ENCODE measurements at regions not wholly inside any gene's neighbourhood (a gene's known extent, or its start where the extent isn't known, plus 50 kb on each side); places are given as distances from the start of the nearest gene placed in this dataset.

GRCh38 chr2:150706561-150706960 lies 219.1 kb upstream of the RND3 start:
- DNase-seq (ENCODE audit: low read depth, low spot score): no peak
- H3K27ac Mint-ChIP-seq (ENCODE audit: unreplicated experiment): no peak overlapping the region
- no peaks in the 10 kb centered on the region for H3K36me3 Mint-ChIP-seq (ENCODE audit: low read depth)
- H3K9me3 Mint-ChIP-seq: peaks cover 3% of the 10 kb centered on the region
- peaks cover 24% of the 10 kb centered on the region for H3K4me1 Mint-ChIP-seq
- TF ChIP-seq CTCF (conservative IDR thresholded peaks at IDR 0.05): no peak
- no peaks in the 10 kb centered on the region for H3K27me3 Mint-ChIP-seq (ENCODE audit: low read depth)
- no peak overlapping the region for H3K4me3 Mint-ChIP-seq

- DNase-seq (ENCODE audit: low read depth, low spot score): no peak
- Mint-ChIP-seq H3K27ac (ENCODE audit: unreplicated experiment) (no peak overlapping the region), H3K36me3 (ENCODE audit: low read depth) (no peaks in the 10 kb centered on the region), H3K4me3 (no peak overlapping the region), H3K4me1 (peaks cover 24% of the 10 kb centered on the region), H3K9me3 (peaks cover 3% of the 10 kb centered on the region), H3K27me3 (ENCODE audit: low read depth) (no peaks in the 10 kb centered on the region)
- TF ChIP-seq CTCF (conservative IDR thresholded peaks at IDR 0.05): no peak
Observed at GRCh38 chr2:150705767-150706166, 218.3 kb upstream of the RND3 start.

- H3K4me3 Mint-ChIP-seq: no peak overlapping the region
- H3K9me3 Mint-ChIP-seq: peaks cover 3% of the 10 kb centered on the region
- peak overlapping the region; percentile 10 for H3K27ac Mint-ChIP-seq (ENCODE audit: unreplicated experiment)
- H3K36me3 Mint-ChIP-seq (ENCODE audit: low read depth): no peaks in the 10 kb centered on the region
- no peaks in the 10 kb centered on the region for H3K27me3 Mint-ChIP-seq (ENCODE audit: low read depth)
- H3K4me1 Mint-ChIP-seq: peaks cover 24% of the 10 kb centered on the region
- DNase-seq (ENCODE audit: low read depth, low spot score): no peak
- TF ChIP-seq CTCF (conservative IDR thresholded peaks at IDR 0.05): no peak
Observed at GRCh38 chr2:150705357-150705756, 217.9 kb upstream of the RND3 start.

GRCh38 chr2:150702791-150703190 lies 215.3 kb upstream of the RND3 start:
- Mint-ChIP-seq H3K4me3 (no peak overlapping the region), H3K9me3 (peaks cover 7% of the 10 kb centered on the region), H3K27me3 (ENCODE audit: low read depth) (no peaks in the 10 kb centered on the region), H3K36me3 (ENCODE audit: low read depth) (peaks cover 2% of the 10 kb centered on the region), H3K27ac (ENCODE audit: unreplicated experiment) (no peak overlapping the region), H3K4me1 (peaks cover 14% of the 10 kb centered on the region)
- DNase-seq (ENCODE audit: low read depth, low spot score): no peak
- TF ChIP-seq CTCF (conservative IDR thresholded peaks at IDR 0.05): no peak

- H3K36me3 Mint-ChIP-seq (ENCODE audit: low read depth): peaks cover 3% of the 10 kb centered on the region
- no peak for DNase-seq (ENCODE audit: low read depth, low spot score)
- no peak for TF ChIP-seq CTCF (conservative IDR thresholded peaks at IDR 0.05)
- peaks cover 17% of the 10 kb centered on the region for H3K4me1 Mint-ChIP-seq
- H3K4me3 Mint-ChIP-seq: no peak overlapping the region
- H3K27ac Mint-ChIP-seq (ENCODE audit: unreplicated experiment): no peak overlapping the region
- peaks cover 12% of the 10 kb centered on the region for H3K9me3 Mint-ChIP-seq
- no peaks in the 10 kb centered on the region for H3K27me3 Mint-ChIP-seq (ENCODE audit: low read depth)
Observed at GRCh38 chr2:150700666-150701580, 213.5 kb upstream of the RND3 start.

All from neural crest cell (in vitro differentiated cells).